HEK293 (cell line): ENCODE measurements at regions not wholly inside any gene's neighbourhood (a gene's known extent, or its start where the extent isn't known, plus 50 kb on each side); places are given as distances from the start of the nearest gene placed in this dataset.

Source experiments
- ZBTB8A ChIP-seq: fragments of 450-650 bp; formaldehyde crosslinking; IDR thresholded peaks from 2 replicates; pipeline ENCODE4 v1.5.1; 2016; ENCODE audit warnings: missing biosample characterization, missing genetic modification characterization
- ZNF596 ChIP-seq: fragments of 450-650 bp; IDR thresholded peaks from 2 replicates; pipeline ENCODE4 v1.5.0; 2018; ENCODE audit warnings: missing biosample characterization, mild to moderate bottlenecking, missing genetic modification characterization, moderate library complexity
- TF ChIP-seq, protein P1 (sequence below): fragments of 450-650 bp; formaldehyde crosslinking; IDR thresholded peaks from 2 replicates; pipeline ENCODE4 v1.5.1; 2016; ENCODE audit warnings: missing biosample characterization, missing genetic modification characterization

GRCh38 chr13:24564881-24565280 is 52.3 kb upstream of the PARP4 start:
- TF ChIP-seq, protein P1, sequence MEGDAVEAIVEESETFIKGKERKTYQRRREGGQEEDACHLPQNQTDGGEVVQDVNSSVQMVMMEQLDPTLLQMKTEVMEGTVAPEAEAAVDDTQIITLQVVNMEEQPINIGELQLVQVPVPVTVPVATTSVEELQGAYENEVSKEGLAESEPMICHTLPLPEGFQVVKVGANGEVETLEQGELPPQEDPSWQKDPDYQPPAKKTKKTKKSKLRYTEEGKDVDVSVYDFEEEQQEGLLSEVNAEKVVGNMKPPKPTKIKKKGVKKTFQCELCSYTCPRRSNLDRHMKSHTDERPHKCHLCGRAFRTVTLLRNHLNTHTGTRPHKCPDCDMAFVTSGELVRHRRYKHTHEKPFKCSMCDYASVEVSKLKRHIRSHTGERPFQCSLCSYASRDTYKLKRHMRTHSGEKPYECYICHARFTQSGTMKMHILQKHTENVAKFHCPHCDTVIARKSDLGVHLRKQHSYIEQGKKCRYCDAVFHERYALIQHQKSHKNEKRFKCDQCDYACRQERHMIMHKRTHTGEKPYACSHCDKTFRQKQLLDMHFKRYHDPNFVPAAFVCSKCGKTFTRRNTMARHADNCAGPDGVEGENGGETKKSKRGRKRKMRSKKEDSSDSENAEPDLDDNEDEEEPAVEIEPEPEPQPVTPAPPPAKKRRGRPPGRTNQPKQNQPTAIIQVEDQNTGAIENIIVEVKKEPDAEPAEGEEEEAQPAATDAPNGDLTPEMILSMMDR (tag by site-specific recombination): no peak
- no peak for TF ChIP-seq ZNF596 (tag by site-specific recombination)
- no peak for TF ChIP-seq ZBTB8A (tag by site-specific recombination)
